Fibroblast of lung (primary cell): ENCODE measurements at regions not wholly inside any gene's neighbourhood (a gene's known extent, or its start where the extent isn't known, plus 50 kb on each side); places are given as distances from the start of the nearest gene placed in this dataset.

Experiments
- DNase-seq, 2 donors: peaks; one replicate each; pipeline versions ENCODE4 v3.0.0 to v3.0.0-alpha.2; 2010; ENCODE audit warnings: low read depth in 2 of 2
- H2AFZ ChIP-seq: 2 replicates; pipeline ENCODE4 v1.5.1; 2012; ENCODE audit warnings: low read length, control low read depth, inconsistent platforms
- H3K27ac ChIP-seq: 2 replicates; pipeline ENCODE4 v1.5.1; 2011; ENCODE audit warnings: low read length, control low read depth; ENCODE audit not compliant: insufficient read depth
- H3K27me3 ChIP-seq: 2 replicates; pipeline ENCODE4 v1.5.1; 2011; ENCODE audit warnings: mild to moderate bottlenecking, low read length; ENCODE audit not compliant: control insufficient read depth, insufficient read depth
- H3K36me3 ChIP-seq: 2 replicates; pipeline ENCODE4 v1.5.1; 2011; ENCODE audit warnings: low read length; ENCODE audit not compliant: control insufficient read depth, insufficient read depth
- H3K4me1 ChIP-seq: 2 replicates; pipeline ENCODE4 v1.5.1; 2011; ENCODE audit warnings: low read length; ENCODE audit not compliant: control insufficient read depth, insufficient read depth; ENCODE audit errors: extremely low read depth
- H3K4me2 ChIP-seq: 2 replicates; pipeline ENCODE4 v1.5.1; 2011; ENCODE audit warnings: low read length, control low read depth; ENCODE audit not compliant: insufficient read depth; ENCODE audit errors: extremely low read depth
- H3K4me3 ChIP-seq, 4 experiments: fragments of 200-600 bp in 1 of 4; sonication (generic) in 1 of 4; replicated peaks in 1 of 4; 2 replicates each; pipeline ENCODE4 v1.5.1; 2011 to 2016; ENCODE audit warnings: low read length in 4 of 4, low read depth in 3 of 4, mild to moderate bottlenecking in 3 of 4, control low read depth in 2 of 4, inconsistent platforms in 1 of 4, mixed read lengths in 1 of 4; ENCODE audit not compliant: insufficient read depth in 1 of 4; ENCODE audit errors: control extremely low read depth in 1 of 4
- H3K79me2 ChIP-seq: 2 replicates; pipeline ENCODE4 v1.5.1; 2012; ENCODE audit warnings: mild to moderate bottlenecking, low read length, inconsistent platforms; ENCODE audit not compliant: control insufficient read depth, insufficient read depth
- H3K9ac ChIP-seq: 2 replicates; pipeline ENCODE4 v1.5.1; 2011; ENCODE audit warnings: mild to moderate bottlenecking, low read length, control low read depth; ENCODE audit not compliant: insufficient read depth
- H3K9me3 ChIP-seq: 2 replicates; pipeline ENCODE4 v1.5.1; 2012; ENCODE audit warnings: low read depth, low read length; ENCODE audit not compliant: control insufficient read depth, insufficient read depth
- H4K20me1 ChIP-seq: 2 replicates; pipeline ENCODE4 v1.5.1; 2011; ENCODE audit warnings: low read length; ENCODE audit not compliant: control insufficient read depth, insufficient read depth; ENCODE audit errors: extremely low read depth
- EZH2 ChIP-seq: IDR thresholded peaks from 2 replicates; pipeline ENCODE4 v1.5.1; 2012; ENCODE audit warnings: low read length, control low read depth, mild to moderate bottlenecking; ENCODE audit errors: missing control alignments
- TF ChIP-seq, protein P1 (sequence below), 2 donors: IDR thresholded peaks in 1 of 2; conservative IDR thresholded peaks in 1 of 2; 1 replicate in 1 of 2; 2 replicates in 1 of 2; pipeline ENCODE4 v1.5.1; 2011 to 2012; ENCODE audit warnings: low read length in 2 of 2, control low read depth in 1 of 2, inconsistent platforms in 1 of 2, low read depth in 1 of 2, mild to moderate bottlenecking in 1 of 2

- Histone ChIP-seq H3K27ac (no peak overlapping the region), H3K9me3 (no peaks in the 10 kb centered on the region), H3K36me3 (no peaks in the 10 kb centered on the region), H3K4me2 (no peak overlapping the region), H2AFZ (no peak overlapping the region), H3K4me3 (no peak overlapping the region), H3K27me3 (no peaks in the 10 kb centered on the region), H3K9ac (no peak overlapping the region), H4K20me1 (no peaks in the 10 kb centered on the region), H3K79me2 (no peaks in the 10 kb centered on the region), H3K4me1 (no peaks in the 10 kb centered on the region)
- DNase-seq: no peak
- TF ChIP-seq, protein P1, sequence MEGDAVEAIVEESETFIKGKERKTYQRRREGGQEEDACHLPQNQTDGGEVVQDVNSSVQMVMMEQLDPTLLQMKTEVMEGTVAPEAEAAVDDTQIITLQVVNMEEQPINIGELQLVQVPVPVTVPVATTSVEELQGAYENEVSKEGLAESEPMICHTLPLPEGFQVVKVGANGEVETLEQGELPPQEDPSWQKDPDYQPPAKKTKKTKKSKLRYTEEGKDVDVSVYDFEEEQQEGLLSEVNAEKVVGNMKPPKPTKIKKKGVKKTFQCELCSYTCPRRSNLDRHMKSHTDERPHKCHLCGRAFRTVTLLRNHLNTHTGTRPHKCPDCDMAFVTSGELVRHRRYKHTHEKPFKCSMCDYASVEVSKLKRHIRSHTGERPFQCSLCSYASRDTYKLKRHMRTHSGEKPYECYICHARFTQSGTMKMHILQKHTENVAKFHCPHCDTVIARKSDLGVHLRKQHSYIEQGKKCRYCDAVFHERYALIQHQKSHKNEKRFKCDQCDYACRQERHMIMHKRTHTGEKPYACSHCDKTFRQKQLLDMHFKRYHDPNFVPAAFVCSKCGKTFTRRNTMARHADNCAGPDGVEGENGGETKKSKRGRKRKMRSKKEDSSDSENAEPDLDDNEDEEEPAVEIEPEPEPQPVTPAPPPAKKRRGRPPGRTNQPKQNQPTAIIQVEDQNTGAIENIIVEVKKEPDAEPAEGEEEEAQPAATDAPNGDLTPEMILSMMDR (conservative IDR thresholded peaks at IDR 0.05 in 1 of 2, IDR thresholded peaks at IDR 0.05 in 1 of 2; ENCODE audit: low read depth in 1 of 2, low read length in 2 of 2): no peak
- no peak for TF ChIP-seq EZH2
Measured at GRCh38 chr2:16402891-16403290, 262.7 kb downstream of the CYRIA start.

DNA sequence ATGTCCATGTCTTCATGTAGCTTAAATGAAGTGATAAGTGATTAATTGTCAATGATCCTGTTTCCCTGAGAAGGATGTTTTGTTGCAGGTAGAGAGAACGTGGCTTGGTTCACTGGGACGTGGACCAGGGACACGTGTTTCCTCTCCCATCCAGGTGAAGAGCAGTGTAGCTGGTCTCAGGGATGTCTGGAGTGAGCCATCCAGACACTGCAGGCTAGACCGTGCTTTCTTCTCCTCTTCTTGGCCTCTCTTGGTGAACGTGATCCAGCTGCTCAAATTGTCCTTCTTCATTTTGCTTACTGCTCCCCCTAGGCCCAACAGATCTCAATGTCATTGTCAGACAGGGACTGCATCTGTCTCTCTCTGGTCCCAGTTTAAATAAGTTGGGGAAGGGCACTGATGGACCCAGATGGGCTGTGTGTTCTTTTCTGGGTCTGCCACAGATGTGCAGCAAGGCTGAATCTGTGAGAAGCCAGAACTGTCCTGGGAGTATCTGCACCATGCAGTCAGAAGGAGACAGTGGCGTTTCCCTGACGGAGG lies 263.8 kb downstream of the CYRIA start:
- no peak overlapping the region for H3K4me3 ChIP-seq
- H2AFZ ChIP-seq: no peak overlapping the region
- H3K27me3 ChIP-seq: no peaks in the 10 kb centered on the region
- no peaks in the 10 kb centered on the region for H3K4me1 ChIP-seq
- no peaks in the 10 kb centered on the region for H3K9me3 ChIP-seq
- H3K4me2 ChIP-seq: no peak overlapping the region
- TF ChIP-seq, protein P1 (conservative IDR thresholded peaks at IDR 0.05 in 1 of 2, IDR thresholded peaks at IDR 0.05 in 1 of 2; ENCODE audit: low read depth in 1 of 2, low read length in 2 of 2): no peak
- no peaks in the 10 kb centered on the region for H4K20me1 ChIP-seq
- H3K27ac ChIP-seq: no peak overlapping the region
- H3K9ac ChIP-seq: no peak overlapping the region
- no peaks in the 10 kb centered on the region for H3K79me2 ChIP-seq
- H3K36me3 ChIP-seq: no peaks in the 10 kb centered on the region
- DNase-seq: no peak

DNA sequence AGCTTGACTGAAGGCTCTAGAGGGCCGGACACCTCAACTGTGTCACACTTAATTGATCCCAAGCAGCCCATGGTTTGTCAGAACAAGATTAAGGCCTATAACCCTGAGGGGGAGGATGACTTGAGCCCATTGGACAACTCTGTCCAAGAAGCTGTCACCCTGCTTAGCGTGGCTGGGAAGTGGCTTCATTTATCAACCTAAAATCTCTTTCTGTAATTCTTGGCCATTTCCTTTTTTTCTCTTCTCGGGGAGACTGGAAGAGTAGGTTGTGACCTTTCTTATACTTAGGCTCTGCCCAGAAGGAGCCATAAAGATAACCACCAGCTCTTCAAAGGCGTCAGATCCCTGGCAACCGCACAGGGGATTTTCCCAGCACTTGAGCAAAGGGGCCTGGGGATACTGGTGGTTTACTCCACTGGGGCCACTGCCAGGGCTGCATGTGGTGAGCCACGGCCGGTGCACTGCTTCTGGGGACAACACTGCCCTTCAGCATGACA lies 265.5 kb downstream of the CYRIA start:
- Histone ChIP-seq H3K4me1 (no peaks in the 10 kb centered on the region), H3K27me3 (no peaks in the 10 kb centered on the region), H3K4me2 (no peak overlapping the region), H3K9ac (no peak overlapping the region), H3K79me2 (no peaks in the 10 kb centered on the region), H3K4me3 (no peak overlapping the region), H3K27ac (no peak overlapping the region), H3K36me3 (no peaks in the 10 kb centered on the region), H3K9me3 (no peaks in the 10 kb centered on the region), H2AFZ (no peak overlapping the region), H4K20me1 (no peaks in the 10 kb centered on the region)
- TF ChIP-seq, protein P1 (conservative IDR thresholded peaks at IDR 0.05 in 1 of 2, IDR thresholded peaks at IDR 0.05 in 1 of 2; ENCODE audit: low read depth in 1 of 2, low read length in 2 of 2): no peak
- no peak for TF ChIP-seq EZH2
- no peak for DNase-seq
